Stomach (tissue), 4 donors: ENCODE measurements at regions not wholly inside any gene's neighbourhood (a gene's known extent, or its start where the extent isn't known, plus 50 kb on each side); places are given as distances from the start of the nearest gene placed in this dataset.

Experiments used
- CTCF ChIP-seq, 7 experiments: fragments of 450-650 bp in 4 of 7; fragments of 200-600 bp in 3 of 7; sonication (generic) in 3 of 7; IDR thresholded peaks; one replicate each; pipeline ENCODE4 v1.5.1; 2016 to 2019; ENCODE audit warnings: antibody characterized with exemption in 7 of 7, control low read depth in 2 of 7, mild to moderate bottlenecking in 1 of 7
- EP300 ChIP-seq: sonication (generic); formaldehyde crosslinking; IDR thresholded peaks from one replicate; pipeline ENCODE4 v1.6.1; 2017; ENCODE audit warnings: antibody characterized with exemption
- POLR2A ChIP-seq, 4 donors: fragments of 450-650 bp; IDR thresholded peaks; one replicate each; pipeline ENCODE4 v1.6.1; 2016; ENCODE audit warnings: antibody characterized with exemption in 4 of 4, control low read depth in 2 of 4, mild to moderate bottlenecking in 1 of 4, moderate library complexity in 1 of 4
- POLR2AphosphoS5 ChIP-seq, 3 donors: sonication (generic); formaldehyde crosslinking; IDR thresholded peaks; one replicate each; pipeline ENCODE4 v1.6.1; 2016; ENCODE audit warnings: antibody characterized with exemption in 3 of 3

- TF ChIP-seq CTCF (IDR thresholded peaks at IDR 0.05), result no peak
- TF ChIP-seq POLR2AphosphoS5 (IDR thresholded peaks at IDR 0.05), result no peak
- TF ChIP-seq POLR2A (IDR thresholded peaks at IDR 0.05), result no peak
- no peak for TF ChIP-seq EP300
Observed at GRCh38 chrX:104307341-104307740, 52.6 kb upstream of the ESX1 start.
